ENCODE measurements at regions not wholly inside any gene's neighbourhood (a gene's known extent, or its start where the extent isn't known, plus 50 kb on each side); places are given as distances from the start of the nearest gene placed in this dataset.

- H4K20me1 ChIP-seq (ENCODE audit: insufficient read depth), result no peaks in the 10 kb centered on the region
- DNase-seq (ENCODE audit: low read depth, low spot score), result no peak
- H3K79me2 ChIP-seq (ENCODE audit: insufficient read depth, low read length), result no peaks in the 10 kb centered on the region
- H3K4me2 ChIP-seq (ENCODE audit: low read length), result peak overlapping the region; percentile 27
- no peaks in the 10 kb centered on the region for H3K9me2 ChIP-seq (ENCODE audit: insufficient read depth)
- RAD21 ChIA-PET (ENCODE audit: low non-redundant PET in 1 of 2, low total read pairs in 2 of 2, uncharacterized antibody in 2 of 2, unreplicated experiment in 2 of 2), result no interaction called here
- intact Hi-C loops (cut with micrococcal nuclease), result no loop called here
- no peaks in the 10 kb centered on the region for H3K27me3 ChIP-seq (ENCODE audit: insufficient read depth, low read length)
- no peaks in the 10 kb centered on the region for H3K36me3 ChIP-seq (ENCODE audit: control insufficient read depth in 1 of 2, insufficient read depth in 2 of 2, low read length in 2 of 2)
- H3K9ac ChIP-seq (ENCODE audit: low read length), result no peak overlapping the region
- H3K9me3 ChIP-seq (ENCODE audit: control insufficient read depth in 1 of 2, insufficient read depth in 1 of 2, low read depth in 1 of 2, low read length in 2 of 2), result no peaks in the 10 kb centered on the region
- no peak overlapping the region for H3K4me3 ChIP-seq (replicated peaks in 1 of 2; ENCODE audit: low read depth in 1 of 2, low read length in 2 of 2)
- H3K4me1 ChIP-seq (ENCODE audit: control insufficient read depth in 1 of 2, insufficient read depth in 2 of 2, low read length in 2 of 2), result peaks cover 0 to 26% of the 10 kb centered on the region in 2 experiments; a peak in 2 of 4 replicates
- TF ChIP-seq JUND (IDR thresholded peaks at IDR 0.05) (peak; percentile 46; the same call in 1 of the 2 replicates), FOSL1 (IDR thresholded peaks at IDR 0.05; ENCODE audit: low read depth) (peak; percentile 55; the same call in 1 of the 2 replicates), SRF (IDR thresholded peaks at IDR 0.05; ENCODE audit: low read depth) (no peak), EZH2phosphoT487 (IDR thresholded peaks at IDR 0.05; ENCODE audit: borderline replicate concordance) (no peak), POLR2AphosphoS5 (IDR thresholded peaks at IDR 0.05; ENCODE audit: low read depth, low read length) (no peak)
- H3K27ac ChIP-seq (ENCODE audit: low read depth, low read length), result no peak overlapping the region
- peak; percentile 66 for ATAC-seq
- CTCF ChIA-PET, result no interaction called here
- no TSS peak for BruUV-seq (replicated peaks)
- POLR2A ChIA-PET, result no interaction called here
- H2AFZ ChIP-seq (ENCODE audit: low read depth, low read length, poor library complexity, severe bottlenecking), result peak overlapping the region; percentile 7
Observed at GRCh38 chr18:54734059-54734458, 94.2 kb upstream of the RAB27B start.

DNA sequence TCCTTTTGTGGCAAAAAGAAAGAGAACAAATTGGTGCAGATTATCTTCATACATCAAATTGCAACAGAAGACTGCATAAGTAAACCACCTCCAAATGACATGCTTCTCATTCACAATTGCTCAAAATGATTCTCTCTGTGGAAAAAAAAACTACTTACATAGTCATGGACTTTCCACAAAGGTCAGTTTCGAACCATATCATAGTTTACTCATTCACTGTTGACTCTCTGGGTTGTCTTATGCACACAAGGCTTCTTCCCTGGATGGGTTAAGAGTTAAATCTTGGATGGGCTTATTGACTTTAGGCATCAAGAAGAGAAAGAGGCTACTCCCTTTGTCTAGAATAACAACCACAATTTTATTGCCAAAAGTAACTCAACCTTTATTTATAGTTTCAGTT is 91.3 kb upstream of the RAB27B start:
- ATAC-seq, result no peak
- CTCF ChIA-PET, result no interaction called here
- Histone ChIP-seq H4K20me1 (ENCODE audit: insufficient read depth) (no peaks in the 10 kb centered on the region), H3K27me3 (ENCODE audit: insufficient read depth, low read length) (no peaks in the 10 kb centered on the region), H3K9me3 (ENCODE audit: control insufficient read depth in 1 of 2, insufficient read depth in 1 of 2, low read depth in 1 of 2, low read length in 2 of 2) (no peaks in the 10 kb centered on the region), H3K4me3 (replicated peaks in 1 of 2; ENCODE audit: low read depth in 1 of 2, low read length in 2 of 2) (no peak overlapping the region), H2AFZ (ENCODE audit: low read depth, low read length, poor library complexity, severe bottlenecking) (no peak overlapping the region), H3K4me1 (ENCODE audit: control insufficient read depth in 1 of 2, insufficient read depth in 2 of 2, low read length in 2 of 2) (peaks cover 0 to 38% of the 10 kb centered on the region in 2 experiments; a peak in 3 of 4 replicates), H3K27ac (ENCODE audit: low read depth, low read length) (no peak overlapping the region), H3K9ac (ENCODE audit: low read length) (no peak overlapping the region), H3K4me2 (ENCODE audit: low read length) (no peak overlapping the region), H3K9me2 (ENCODE audit: insufficient read depth) (no peaks in the 10 kb centered on the region), H3K79me2 (ENCODE audit: insufficient read depth, low read length) (no peaks in the 10 kb centered on the region), H3K36me3 (ENCODE audit: control insufficient read depth in 1 of 2, insufficient read depth in 2 of 2, low read length in 2 of 2) (no peaks in the 10 kb centered on the region)
- intact Hi-C loops (cut with micrococcal nuclease), result no loop called here
- RAD21 ChIA-PET (ENCODE audit: low non-redundant PET in 1 of 2, low total read pairs in 2 of 2, uncharacterized antibody in 2 of 2, unreplicated experiment in 2 of 2), result no interaction called here
- POLR2A ChIA-PET, result no interaction called here
- BruUV-seq (replicated peaks), result no TSS peak
- TF ChIP-seq ZNF274 (IDR thresholded peaks at IDR 0.05; ENCODE audit: low read depth, low read length), result no peak
- TF ChIP-seq, protein P1, sequence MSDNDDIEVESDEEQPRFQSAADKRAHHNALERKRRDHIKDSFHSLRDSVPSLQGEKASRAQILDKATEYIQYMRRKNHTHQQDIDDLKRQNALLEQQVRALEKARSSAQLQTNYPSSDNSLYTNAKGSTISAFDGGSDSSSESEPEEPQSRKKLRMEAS (IDR thresholded peaks at IDR 0.05), result no peak
- no peak for TF ChIP-seq CEBPB (IDR thresholded peaks at IDR 0.05; ENCODE audit: low read depth)
- TF ChIP-seq REST (IDR thresholded peaks at IDR 0.05; ENCODE audit: low read depth), result no peak
- no peak for TF ChIP-seq CBX3 (IDR thresholded peaks at IDR 0.05; ENCODE audit: low read depth)
- TF ChIP-seq ZFX (IDR thresholded peaks at IDR 0.05), result no peak
- TF ChIP-seq EZH2 (IDR thresholded peaks at IDR 0.05), result no peak
- no peak for TF ChIP-seq CTCF (IDR thresholded peaks at IDR 0.05 in 2 of 3, conservative IDR thresholded peaks at IDR 0.05 in 1 of 3; ENCODE audit: borderline replicate concordance in 1 of 3, insufficient read depth in 1 of 3, low read depth in 2 of 3, low read length in 2 of 3)
- TF ChIP-seq FOSL1 (IDR thresholded peaks at IDR 0.05; ENCODE audit: low read depth), result no peak
- no peak for TF ChIP-seq RAD21 (IDR thresholded peaks at IDR 0.05; ENCODE audit: low read depth)
- no peak for TF ChIP-seq SRF (IDR thresholded peaks at IDR 0.05; ENCODE audit: low read depth)
- TF ChIP-seq EGR1 (IDR thresholded peaks at IDR 0.05; ENCODE audit: low read depth), result no peak
- no peak for DNase-seq (ENCODE audit: low read depth, low spot score)

All from HCT116 (cell line).